ENCODE measurements at regions not wholly inside any gene's neighbourhood (a gene's known extent, or its start where the extent isn't known, plus 50 kb on each side); places are given as distances from the start of the nearest gene placed in this dataset.

DNA sequence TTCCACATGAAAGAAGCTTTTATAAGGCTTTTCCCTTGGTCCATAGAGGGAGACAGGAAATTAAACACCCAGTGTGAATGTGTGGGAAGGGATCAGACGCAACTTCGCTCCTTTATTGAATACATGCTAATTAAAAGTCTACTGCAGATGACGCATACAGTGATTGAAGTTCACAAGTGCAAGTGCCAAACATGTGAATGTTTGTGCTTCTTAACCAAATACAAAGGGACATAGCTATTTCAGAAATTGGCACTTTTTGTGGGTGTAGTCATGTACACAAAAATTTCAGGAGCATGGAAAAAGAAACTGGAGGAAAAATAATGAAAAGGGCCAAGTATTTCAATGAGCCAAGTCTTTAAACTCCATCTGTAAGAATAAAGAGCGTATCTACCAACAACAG, 283.7 kb downstream of the SKAP2 start (continued):
- TF ChIP-seq, protein P1, sequence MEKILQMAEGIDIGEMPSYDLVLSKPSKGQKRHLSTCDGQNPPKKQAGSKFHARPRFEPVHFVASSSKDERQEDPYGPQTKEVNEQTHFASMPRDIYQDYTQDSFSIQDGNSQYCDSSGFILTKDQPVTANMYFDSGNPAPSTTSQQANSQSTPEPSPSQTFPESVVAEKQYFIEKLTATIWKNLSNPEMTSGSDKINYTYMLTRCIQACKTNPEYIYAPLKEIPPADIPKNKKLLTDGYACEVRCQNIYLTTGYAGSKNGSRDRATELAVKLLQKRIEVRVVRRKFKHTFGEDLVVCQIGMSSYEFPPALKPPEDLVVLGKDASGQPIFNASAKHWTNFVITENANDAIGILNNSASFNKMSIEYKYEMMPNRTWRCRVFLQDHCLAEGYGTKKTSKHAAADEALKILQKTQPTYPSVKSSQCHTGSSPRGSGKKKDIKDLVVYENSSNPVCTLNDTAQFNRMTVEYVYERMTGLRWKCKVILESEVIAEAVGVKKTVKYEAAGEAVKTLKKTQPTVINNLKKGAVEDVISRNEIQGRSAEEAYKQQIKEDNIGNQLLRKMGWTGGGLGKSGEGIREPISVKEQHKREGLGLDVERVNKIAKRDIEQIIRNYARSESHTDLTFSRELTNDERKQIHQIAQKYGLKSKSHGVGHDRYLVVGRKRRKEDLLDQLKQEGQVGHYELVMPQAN (conservative IDR thresholded peaks at IDR 0.05) = no peak

DNA sequence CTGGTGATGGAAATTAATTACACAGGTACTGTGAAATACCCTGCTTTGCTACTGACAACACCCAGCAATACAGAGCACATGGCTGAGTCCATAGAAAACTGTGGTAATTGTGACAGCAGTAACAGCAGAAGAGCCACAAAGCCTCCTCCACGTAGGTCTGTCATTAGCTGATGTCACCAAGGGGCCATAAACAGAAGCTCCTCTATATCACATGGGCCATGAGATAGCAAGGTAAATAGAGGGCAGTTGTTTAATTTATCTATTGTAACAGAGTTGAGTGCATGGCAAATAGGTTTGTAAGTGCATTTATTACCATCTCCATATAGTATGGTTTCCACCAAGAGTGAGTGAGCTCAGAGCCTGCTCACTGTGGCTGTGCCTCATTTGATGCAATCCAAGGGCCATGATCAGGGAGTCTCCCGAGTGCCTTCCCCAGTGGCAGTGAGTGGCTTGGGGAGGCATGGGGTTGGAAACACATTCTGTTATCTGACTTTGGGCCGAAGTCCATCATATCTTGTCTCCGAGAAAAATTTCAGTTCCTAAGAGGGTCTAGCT, 281.2 kb downstream of the SKAP2 start:
- CTCF ChIA-PET = interaction anchor here (1.1 kb wide), 1 partner anchor 10 kb away, joined by 3 read pairs; no protein-coding TSS in a partner anchor
- H3K4me3 ChIP-seq = no peak overlapping the region
- SMC1A ChIA-PET (ENCODE audit: uncharacterized antibody, unreplicated experiment) = no interaction called here
- no peak overlapping the region for H3K27ac ChIP-seq (ENCODE audit: control insufficient read depth, insufficient read depth)
- ATAC-seq (no peak), FAIRE-seq (no peak), DNase-seq (ENCODE audit: low read depth, low spot score) (no peak)
- POLR2A ChIA-PET = no interaction called here
- RAD21 ChIA-PET (ENCODE audit: unreplicated experiment) = no interaction called here
- H2AFZ ChIP-seq (ENCODE audit: control insufficient read depth, low read depth, low read length) = no peak overlapping the region
- no peak overlapping the region for H3K4me2 ChIP-seq (ENCODE audit: control insufficient read depth, insufficient read depth)
- H3K79me2 ChIP-seq (ENCODE audit: control insufficient read depth, insufficient read depth, low read length) = no peaks in the 10 kb centered on the region
- H3K9ac ChIP-seq (ENCODE audit: control insufficient read depth, insufficient read depth, low read length) = no peak overlapping the region
- no peaks in the 10 kb centered on the region for H3K36me3 ChIP-seq (ENCODE audit: control insufficient read depth in 2 of 2, insufficient read depth in 2 of 2, low read length in 1 of 2)
- H3K4me1 ChIP-seq (ENCODE audit: control insufficient read depth, insufficient read depth, low read length) = no peaks in the 10 kb centered on the region
- intact Hi-C loops (cut with micrococcal nuclease; ENCODE audit: unreplicated experiment) = no loop called here
- no peaks in the 10 kb centered on the region for H4K20me1 ChIP-seq (ENCODE audit: control insufficient read depth, insufficient read depth)
- H3K9me3 ChIP-seq (replicated peaks; ENCODE audit: control insufficient read depth, insufficient read depth, low read length) = no peaks in the 10 kb centered on the region
- 43% methylated on average over 4 of the region's 4 CpGs for WGBS (ENCODE audit: insufficient coverage, insufficient replicate concordance, low lambda C conversion rate, missing lambda C conversion rate)
- peaks cover 0 to 2% of the 10 kb centered on the region in 2 experiments; a peak in 1 of 4 replicates for H3K27me3 ChIP-seq (replicated peaks in 1 of 2; ENCODE audit: control insufficient read depth in 2 of 2, insufficient read depth in 2 of 2, low read length in 1 of 2)
- in situ Hi-C loops (cut with MboI) = no loop called here
- BruUV-seq (replicated peaks) = no TSS peak
- TF ChIP-seq SP1 (IDR thresholded peaks at IDR 0.05; ENCODE audit: low read depth, low read length) = no peak
- TF ChIP-seq MEF2A (IDR thresholded peaks at IDR 0.05; ENCODE audit: insufficient read depth, low read depth, low read length) = no peak
- TF ChIP-seq TCF12 (IDR thresholded peaks at IDR 0.05; ENCODE audit: low read depth, low read length) = no peak
- no peak for TF ChIP-seq HDAC6 (IDR thresholded peaks at IDR 0.05; ENCODE audit: unreplicated experiment)
- TF ChIP-seq, protein P2, sequence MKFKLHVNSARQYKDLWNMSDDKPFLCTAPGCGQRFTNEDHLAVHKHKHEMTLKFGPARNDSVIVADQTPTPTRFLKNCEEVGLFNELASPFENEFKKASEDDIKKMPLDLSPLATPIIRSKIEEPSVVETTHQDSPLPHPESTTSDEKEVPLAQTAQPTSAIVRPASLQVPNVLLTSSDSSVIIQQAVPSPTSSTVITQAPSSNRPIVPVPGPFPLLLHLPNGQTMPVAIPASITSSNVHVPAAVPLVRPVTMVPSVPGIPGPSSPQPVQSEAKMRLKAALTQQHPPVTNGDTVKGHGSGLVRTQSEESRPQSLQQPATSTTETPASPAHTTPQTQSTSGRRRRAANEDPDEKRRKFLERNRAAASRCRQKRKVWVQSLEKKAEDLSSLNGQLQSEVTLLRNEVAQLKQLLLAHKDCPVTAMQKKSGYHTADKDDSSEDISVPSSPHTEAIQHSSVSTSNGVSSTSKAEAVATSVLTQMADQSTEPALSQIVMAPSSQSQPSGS (IDR thresholded peaks at IDR 0.05; ENCODE audit: low read length) = no peak
- no peak for TF ChIP-seq POLR2AphosphoS2 (IDR thresholded peaks at IDR 0.05; ENCODE audit: low read depth, low read length)
- TF ChIP-seq RAD51 (IDR thresholded peaks at IDR 0.05) = no peak
- TF ChIP-seq KAT2A (conservative IDR thresholded peaks at IDR 0.05; ENCODE audit: control insufficient read depth, low read depth, low read length) = no peak
- TF ChIP-seq TAF1 (IDR thresholded peaks at IDR 0.05; ENCODE audit: borderline replicate concordance, low read depth, low read length) = no peak
- TF ChIP-seq RB1 (IDR thresholded peaks at IDR 0.05; ENCODE audit: borderline replicate concordance) = no peak
- no peak for TF ChIP-seq RELA (IDR thresholded peaks at IDR 0.05; ENCODE audit: borderline replicate concordance, partially characterized antibody)
- no peak for TF ChIP-seq SIX5 (IDR thresholded peaks at IDR 0.05; ENCODE audit: low read depth, low read length, severe bottlenecking)
- TF ChIP-seq, protein P3, sequence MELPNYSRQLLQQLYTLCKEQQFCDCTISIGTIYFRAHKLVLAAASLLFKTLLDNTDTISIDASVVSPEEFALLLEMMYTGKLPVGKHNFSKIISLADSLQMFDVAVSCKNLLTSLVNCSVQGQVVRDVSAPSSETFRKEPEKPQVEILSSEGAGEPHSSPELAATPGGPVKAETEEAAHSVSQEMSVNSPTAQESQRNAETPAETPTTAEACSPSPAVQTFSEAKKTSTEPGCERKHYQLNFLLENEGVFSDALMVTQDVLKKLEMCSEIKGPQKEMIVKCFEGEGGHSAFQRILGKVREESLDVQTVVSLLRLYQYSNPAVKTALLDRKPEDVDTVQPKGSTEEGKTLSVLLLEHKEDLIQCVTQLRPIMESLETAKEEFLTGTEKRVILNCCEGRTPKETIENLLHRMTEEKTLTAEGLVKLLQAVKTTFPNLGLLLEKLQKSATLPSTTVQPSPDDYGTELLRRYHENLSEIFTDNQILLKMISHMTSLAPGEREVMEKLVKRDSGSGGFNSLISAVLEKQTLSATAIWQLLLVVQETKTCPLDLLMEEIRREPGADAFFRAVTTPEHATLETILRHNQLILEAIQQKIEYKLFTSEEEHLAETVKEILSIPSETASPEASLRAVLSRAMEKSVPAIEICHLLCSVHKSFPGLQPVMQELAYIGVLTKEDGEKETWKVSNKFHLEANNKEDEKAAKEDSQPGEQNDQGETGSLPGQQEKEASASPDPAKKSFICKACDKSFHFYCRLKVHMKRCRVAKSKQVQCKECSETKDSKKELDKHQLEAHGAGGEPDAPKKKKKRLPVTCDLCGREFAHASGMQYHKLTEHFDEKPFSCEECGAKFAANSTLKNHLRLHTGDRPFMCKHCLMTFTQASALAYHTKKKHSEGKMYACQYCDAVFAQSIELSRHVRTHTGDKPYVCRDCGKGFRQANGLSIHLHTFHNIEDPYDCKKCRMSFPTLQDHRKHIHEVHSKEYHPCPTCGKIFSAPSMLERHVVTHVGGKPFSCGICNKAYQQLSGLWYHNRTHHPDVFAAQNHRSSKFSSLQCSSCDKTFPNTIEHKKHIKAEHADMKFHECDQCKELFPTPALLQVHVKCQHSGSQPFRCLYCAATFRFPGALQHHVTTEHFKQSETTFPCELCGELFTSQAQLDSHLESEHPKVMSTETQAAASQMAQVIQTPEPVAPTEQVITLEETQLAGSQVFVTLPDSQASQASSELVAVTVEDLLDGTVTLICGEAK (IDR thresholded peaks at IDR 0.05; ENCODE audit: borderline replicate concordance) = no peak
- TF ChIP-seq, protein P4, sequence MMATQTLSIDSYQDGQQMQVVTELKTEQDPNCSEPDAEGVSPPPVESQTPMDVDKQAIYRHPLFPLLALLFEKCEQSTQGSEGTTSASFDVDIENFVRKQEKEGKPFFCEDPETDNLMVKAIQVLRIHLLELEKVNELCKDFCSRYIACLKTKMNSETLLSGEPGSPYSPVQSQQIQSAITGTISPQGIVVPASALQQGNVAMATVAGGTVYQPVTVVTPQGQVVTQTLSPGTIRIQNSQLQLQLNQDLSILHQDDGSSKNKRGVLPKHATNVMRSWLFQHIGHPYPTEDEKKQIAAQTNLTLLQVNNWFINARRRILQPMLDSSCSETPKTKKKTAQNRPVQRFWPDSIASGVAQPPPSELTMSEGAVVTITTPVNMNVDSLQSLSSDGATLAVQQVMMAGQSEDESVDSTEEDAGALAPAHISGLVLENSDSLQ (IDR thresholded peaks at IDR 0.05) = no peak
- no peak for TF ChIP-seq HDAC2 (IDR thresholded peaks at IDR 0.05)

All from GM12878 (cell line).